ENCODE measurements at regions not wholly inside any gene's neighbourhood (a gene's known extent, or its start where the extent isn't known, plus 50 kb on each side); places are given as distances from the start of the nearest gene placed in this dataset.

DNA sequence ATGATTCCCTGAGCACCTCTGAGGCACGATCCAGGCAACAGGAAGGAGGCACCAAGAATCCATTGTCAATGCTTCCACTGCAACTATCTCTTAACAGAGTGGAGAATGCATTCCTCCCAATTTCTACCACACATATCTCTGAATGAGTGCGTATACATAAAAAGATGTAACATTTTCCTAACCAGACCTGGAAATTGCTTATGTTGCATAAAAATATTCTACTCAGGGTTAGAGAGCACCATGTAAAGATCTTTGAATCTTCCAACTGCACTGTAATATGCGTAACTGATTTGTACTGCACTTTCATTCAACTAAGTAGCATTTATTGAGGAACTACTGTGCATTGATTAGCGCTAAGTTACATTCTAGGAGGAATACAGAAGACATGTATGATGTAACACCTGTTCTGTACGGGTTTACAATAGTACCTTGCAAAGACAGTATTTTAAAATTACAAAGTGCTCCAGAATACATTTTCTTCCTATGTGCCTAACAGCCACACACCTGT is 237.8 kb downstream of the EBLN2 start:
- no peak for TF ChIP-seq CTCF (IDR thresholded peaks at IDR 0.05; ENCODE audit: insufficient read depth, low read depth, low read length)
- Histone ChIP-seq H3K27me3 (ENCODE audit: control insufficient read depth, insufficient read depth, low read length) (peaks cover 5% of the 10 kb centered on the region), H3K36me3 (ENCODE audit: control insufficient read depth, insufficient read depth, low read length) (no peaks in the 10 kb centered on the region), H3K4me3 (ENCODE audit: low read depth, low read length) (no peak overlapping the region)
- DNase-seq (ENCODE audit: low read depth): no peak
- CTCF ChIA-PET: no interaction called here
- POLR2A ChIA-PET: no interaction called here

- H3K27me3 ChIP-seq (ENCODE audit: control insufficient read depth, insufficient read depth, low read length): no peaks in the 10 kb centered on the region; the same call in 1 of the 2 replicates
- H3K36me3 ChIP-seq (ENCODE audit: control insufficient read depth, insufficient read depth, low read length): no peaks in the 10 kb centered on the region
- no peak overlapping the region for H3K4me3 ChIP-seq (ENCODE audit: low read depth, low read length)
- no peak for TF ChIP-seq CTCF (IDR thresholded peaks at IDR 0.05; ENCODE audit: insufficient read depth, low read depth, low read length)
- CTCF ChIA-PET: no interaction called here
- POLR2A ChIA-PET: no interaction called here
- no peak for DNase-seq (ENCODE audit: low read depth)
Observed at GRCh38 chr3:73314151-73314951, 252.9 kb downstream of the EBLN2 start.

GRCh38 chr3:73315706-73316105 is 254.2 kb downstream of the EBLN2 start:
- TF ChIP-seq CTCF (IDR thresholded peaks at IDR 0.05; ENCODE audit: insufficient read depth, low read depth, low read length): no peak
- CTCF ChIA-PET: interaction anchor here (0.5 kb wide), 1 partner anchor 1685 kb away, joined by 3 read pairs; no protein-coding TSS in a partner anchor
- Histone ChIP-seq H3K27me3 (ENCODE audit: control insufficient read depth, insufficient read depth, low read length) (no peaks in the 10 kb centered on the region; the same call in 1 of the 2 replicates), H3K4me3 (ENCODE audit: low read depth, low read length) (no peak overlapping the region), H3K36me3 (ENCODE audit: control insufficient read depth, insufficient read depth, low read length) (no peaks in the 10 kb centered on the region)
- DNase-seq (ENCODE audit: low read depth): no peak
- POLR2A ChIA-PET: no interaction called here

DNA sequence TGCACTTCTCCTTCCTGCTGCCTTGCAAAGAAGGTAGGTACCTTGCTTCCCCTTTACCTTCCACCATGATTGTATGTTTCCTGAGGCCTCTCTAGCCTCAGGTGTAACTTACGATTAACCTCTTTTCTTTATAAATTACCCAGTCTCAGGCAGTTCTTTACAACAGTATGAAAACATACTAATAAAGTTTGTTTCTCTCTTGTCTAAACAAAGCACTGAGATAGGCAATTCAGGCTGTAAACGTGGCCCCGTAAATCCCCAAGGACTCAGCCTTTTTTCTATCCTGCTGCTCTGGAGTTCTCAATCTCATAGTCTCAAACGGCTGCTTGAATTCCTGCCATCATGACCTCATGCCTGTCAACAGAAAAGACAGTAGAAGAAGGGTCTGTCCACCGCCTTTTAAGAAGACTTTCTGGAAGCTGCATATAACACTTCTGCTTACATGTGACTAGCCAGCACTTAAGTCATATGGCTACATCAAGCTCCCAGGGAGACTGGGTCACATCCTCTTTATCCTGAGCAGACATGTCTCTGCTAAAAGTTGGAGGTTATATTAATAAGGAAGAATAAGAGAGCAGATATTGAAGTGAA is 257.8 kb downstream of the EBLN2 start:
- ChIA-PET CTCF (no interaction called here), POLR2A (no interaction called here)
- no peak for TF ChIP-seq CTCF (IDR thresholded peaks at IDR 0.05; ENCODE audit: insufficient read depth, low read depth, low read length)
- Histone ChIP-seq H3K27me3 (ENCODE audit: control insufficient read depth, insufficient read depth, low read length) (no peaks in the 10 kb centered on the region; the same call in 1 of the 2 replicates), H3K4me3 (ENCODE audit: low read depth, low read length) (no peak overlapping the region), H3K36me3 (ENCODE audit: control insufficient read depth, insufficient read depth, low read length) (no peaks in the 10 kb centered on the region)
- DNase-seq (ENCODE audit: low read depth): no peak

GRCh38 chr3:73321286-73321999 is 260.0 kb downstream of the EBLN2 start:
- POLR2A ChIA-PET: no interaction called here
- no peak overlapping the region for H3K4me3 ChIP-seq (ENCODE audit: low read depth, low read length)
- no peaks in the 10 kb centered on the region for H3K36me3 ChIP-seq (ENCODE audit: control insufficient read depth, insufficient read depth, low read length)
- no peak for DNase-seq (ENCODE audit: low read depth)
- no peak for TF ChIP-seq CTCF (IDR thresholded peaks at IDR 0.05; ENCODE audit: insufficient read depth, low read depth, low read length)
- CTCF ChIA-PET: no interaction called here
- H3K27me3 ChIP-seq (ENCODE audit: control insufficient read depth, insufficient read depth, low read length): no peaks in the 10 kb centered on the region; the same call in 1 of the 2 replicates

All from BJ (cell line).